SK-N-SH (cell line): ENCODE measurements at regions not wholly inside any gene's neighbourhood (a gene's known extent, or its start where the extent isn't known, plus 50 kb on each side); places are given as distances from the start of the nearest gene placed in this dataset.

Experiments used
- CTCF ChIA-PET: fragments of 300-600, 350-600 bp; formaldehyde crosslinking; extraction: SDS; loops from one replicate; lab custom pipeline; 2021; lab: Yijun Ruan, JAX
- POLR2A ChIA-PET: fragments of 350-600 bp; sonication (Branson Sonifier 250); formaldehyde crosslinking; extraction: SDS; loops from one replicate; lab custom pipeline; 2020; ENCODE audit warnings: antibody characterized with exemption, inconsistent platforms; lab: Yijun Ruan, JAX
- DNase-seq: peaks from one replicate; pipeline ENCODE4 v3.0.0; 2012
- H2AFZ ChIP-seq: fragments of 200-600 bp; sonication (generic); 2 replicates; pipeline ENCODE4 v1.8.1; 2016; ENCODE audit warnings: antibody characterized with exemption, mild to moderate bottlenecking, low read depth
- H3F3A ChIP-seq: fragments of 200-600 bp; sonication (generic); replicated peaks from 2 replicates; pipeline ENCODE3; 2016; ENCODE audit warnings: antibody characterized with exemption, mild to moderate bottlenecking; ENCODE audit not compliant: insufficient read depth
- H3K27ac ChIP-seq, 2 experiments: fragments of 200-500 bp in 1 of 2; fragments of 200-600 bp in 1 of 2; sonication (Bioruptor generic) in 1 of 2; sonication (generic), shearing (Covaris generic) in 1 of 2; 2 replicates each; pipeline versions ENCODE4 v1.5.1 to v1.6.1; 2014 to 2016; ENCODE audit warnings: low read depth in 2 of 2, inconsistent platforms in 1 of 2, low read length in 1 of 2, mild to moderate bottlenecking in 1 of 2, mixed read lengths in 1 of 2
- H3K27me3 ChIP-seq: fragments of 200-600 bp; sonication (generic), shearing (Covaris generic); 2 replicates; pipeline ENCODE4 v1.6.1; 2016; ENCODE audit warnings: mixed run types; ENCODE audit not compliant: insufficient read depth
- H3K36me3 ChIP-seq, 2 experiments: fragments of 200-500 bp in 1 of 2; fragments of 200-600 bp in 1 of 2; sonication (Bioruptor generic) in 1 of 2; sonication (generic) in 1 of 2; replicated peaks in 1 of 2; 2 replicates each; pipeline versions ENCODE3 to v1.5.1; 2014 to 2016; ENCODE audit warnings: low read length in 1 of 2, mild to moderate bottlenecking in 1 of 2; ENCODE audit not compliant: insufficient read depth in 2 of 2, control insufficient read depth in 1 of 2
- H3K4me1 ChIP-seq, 2 experiments: fragments of 200-500 bp in 1 of 2; fragments of 200-600 bp in 1 of 2; sonication (Bioruptor generic) in 1 of 2; sonication (generic), shearing (Covaris generic) in 1 of 2; 2 replicates each; pipeline versions ENCODE4 v1.5.1 to v1.6.1; 2014 to 2016; ENCODE audit warnings: low read depth in 1 of 2, low read length in 1 of 2, mixed run types in 1 of 2; ENCODE audit not compliant: insufficient read depth in 2 of 2, control insufficient read depth in 1 of 2
- H3K4me2 ChIP-seq: fragments of 200-600 bp; sonication (generic), shearing (Covaris generic); 2 replicates; pipeline ENCODE4 v1.6.1; 2017; ENCODE audit warnings: mixed run types
- H3K4me3 ChIP-seq, 2 experiments: fragments of 200-500 bp in 1 of 2; fragments of 200-600 bp in 1 of 2; sonication (Bioruptor generic) in 1 of 2; sonication (generic), shearing (Covaris generic) in 1 of 2; 2 replicates each; pipeline versions ENCODE4 v1.5.1 to v1.8.1; 2014 to 2016; ENCODE audit warnings: low read depth in 2 of 2, inconsistent platforms in 1 of 2, low read length in 1 of 2, mild to moderate bottlenecking in 1 of 2, mixed read lengths in 1 of 2, moderate library complexity in 1 of 2
- H3K79me2 ChIP-seq: fragments of 200-600 bp; sonication (generic); 2 replicates; pipeline ENCODE4 v1.8.1; 2017; ENCODE audit warnings: mild to moderate bottlenecking; ENCODE audit not compliant: insufficient read depth
- H3K9ac ChIP-seq: fragments of 200-600 bp; sonication (generic); 2 replicates; pipeline ENCODE4 v1.6.1; 2017; ENCODE audit warnings: mixed run types
- H3K9me2 ChIP-seq: fragments of 200-600 bp; sonication (generic); 2 replicates; pipeline ENCODE4 v1.6.1; 2017; ENCODE audit warnings: mixed run types
- H3K9me3 ChIP-seq: fragments of 200-600 bp; sonication (generic); 2 replicates; pipeline ENCODE4 v1.6.1; 2017; ENCODE audit warnings: mixed run types, mild to moderate bottlenecking, moderate library complexity
- H4K20me1 ChIP-seq: fragments of 200-600 bp; sonication (generic); 2 replicates; pipeline ENCODE4 v1.6.1; 2017; ENCODE audit warnings: mild to moderate bottlenecking, mixed run types; ENCODE audit not compliant: insufficient read depth
- FOXJ3 ChIP-seq: sonication (generic); formaldehyde crosslinking; IDR thresholded peaks from 2 replicates; pipeline ENCODE4 v1.5.1; 2020; ENCODE audit warnings: mild to moderate bottlenecking, missing genetic modification reagents
- JUND ChIP-seq: IDR thresholded peaks from 2 replicates; pipeline ENCODE4 v1.4.0; 2012
- MEF2A ChIP-seq: IDR thresholded peaks from 2 replicates; pipeline ENCODE4 v1.4.0; 2012; ENCODE audit warnings: low read depth, borderline replicate concordance
- PBX3 ChIP-seq: IDR thresholded peaks from 2 replicates; pipeline ENCODE4; 2012
- POLR2AphosphoS5 ChIP-seq: IDR thresholded peaks from 2 replicates; pipeline ENCODE4 v1.6.1; 2012; ENCODE audit warnings: low read depth, low read length
- REST ChIP-seq: IDR thresholded peaks from 2 replicates; pipeline ENCODE4 v1.6.1; 2012; ENCODE audit warnings: mild to moderate bottlenecking, low read depth, low read length, moderate library complexity
- RFX5 ChIP-seq: IDR thresholded peaks from 2 replicates; pipeline ENCODE4 v1.6.1; 2012; ENCODE audit warnings: mild to moderate bottlenecking, improper control_type of control experiment, low read length
- SMC3 ChIP-seq: IDR thresholded peaks from 2 replicates; pipeline ENCODE4 v1.6.1; 2012; ENCODE audit warnings: low read depth, low read length, improper control_type of control experiment
- TAF1 ChIP-seq: IDR thresholded peaks from 2 replicates; pipeline ENCODE4 v1.6.1; 2012; ENCODE audit warnings: low read depth, mild to moderate bottlenecking, low read length, moderate library complexity, borderline replicate concordance
- USF2 ChIP-seq: fragments of 150-350 bp; IDR thresholded peaks from 2 replicates; pipeline ENCODE4 v1.6.1; 2017; ENCODE audit warnings: antibody characterized with exemption, low read length, low read depth, borderline replicate concordance
- ZBTB33 ChIP-seq: IDR thresholded peaks from 2 replicates; pipeline ENCODE4 v1.4.0; 2012; ENCODE audit warnings: low read depth, borderline replicate concordance
- WGBS: methylation state at CpG from one replicate; pipeline ENCODE4 v1.1.6; 2017; ENCODE audit warnings: low lambda C conversion rate; 5-methylcytosine and 5-hydroxymethylcytosine counted together
- TF ChIP-seq, protein P1 (sequence below): fragments of 150-350 bp; IDR thresholded peaks from 2 replicates; pipeline ENCODE4 v1.6.1; 2016; ENCODE audit warnings: mild to moderate bottlenecking, low read depth, low read length

GRCh38 chr7:12898004-12898403 is 210.6 kb downstream of the ARL4A start:
- no peaks in the 10 kb centered on the region for H3F3A ChIP-seq
- no peak overlapping the region for H2AFZ ChIP-seq
- no peaks in the 10 kb centered on the region for H3K79me2 ChIP-seq
- no peaks in the 10 kb centered on the region for H4K20me1 ChIP-seq
- H3K9ac ChIP-seq, result no peak overlapping the region
- DNase-seq, result no peak
- H3K36me3 ChIP-seq, result no peaks in the 10 kb centered on the region
- no peaks in the 10 kb centered on the region for H3K9me2 ChIP-seq
- WGBS, result 51% methylated on average over 2 of the region's 2 CpGs
- ChIA-PET CTCF (no interaction called here), POLR2A (no interaction called here)
- H3K4me2 ChIP-seq, result no peak overlapping the region
- no peak overlapping the region for H3K4me3 ChIP-seq
- no peak overlapping the region for H3K27ac ChIP-seq
- no peaks in the 10 kb centered on the region for H3K27me3 ChIP-seq
- no peaks in the 10 kb centered on the region; a peak in 1 of 4 replicates for H3K4me1 ChIP-seq
- H3K9me3 ChIP-seq, result no peaks in the 10 kb centered on the region
- TF ChIP-seq PBX3 (no peak), REST (peak; percentile 85), POLR2AphosphoS5 (no peak), FOXJ3 (CRISPR knock-in tag) (no peak)
- TF ChIP-seq, protein P1, sequence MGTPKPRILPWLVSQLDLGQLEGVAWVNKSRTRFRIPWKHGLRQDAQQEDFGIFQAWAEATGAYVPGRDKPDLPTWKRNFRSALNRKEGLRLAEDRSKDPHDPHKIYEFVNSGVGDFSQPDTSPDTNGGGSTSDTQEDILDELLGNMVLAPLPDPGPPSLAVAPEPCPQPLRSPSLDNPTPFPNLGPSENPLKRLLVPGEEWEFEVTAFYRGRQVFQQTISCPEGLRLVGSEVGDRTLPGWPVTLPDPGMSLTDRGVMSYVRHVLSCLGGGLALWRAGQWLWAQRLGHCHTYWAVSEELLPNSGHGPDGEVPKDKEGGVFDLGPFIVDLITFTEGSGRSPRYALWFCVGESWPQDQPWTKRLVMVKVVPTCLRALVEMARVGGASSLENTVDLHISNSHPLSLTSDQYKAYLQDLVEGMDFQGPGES, result no peak

DNA sequence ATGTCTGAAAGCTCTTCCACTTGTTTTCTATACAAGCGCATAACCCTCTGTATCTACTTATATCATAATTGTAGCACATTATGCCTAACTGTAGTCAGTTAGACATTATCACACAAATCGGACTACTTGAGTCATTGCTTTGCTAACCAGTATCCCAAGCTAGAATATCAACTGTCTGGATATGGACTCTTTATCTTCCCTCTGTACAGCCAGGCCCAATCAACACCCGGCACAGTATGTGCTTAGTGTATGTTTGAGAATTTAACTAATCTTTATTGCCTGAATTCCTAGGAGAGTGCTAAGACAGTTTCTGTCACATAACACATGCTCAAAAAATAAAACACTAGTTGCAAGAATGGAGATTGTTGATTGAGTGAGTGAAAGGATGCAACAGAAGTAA is 211.2 kb downstream of the ARL4A start:
- Histone ChIP-seq H3K36me3 (no peaks in the 10 kb centered on the region), H2AFZ (no peak overlapping the region), H3K9me2 (no peaks in the 10 kb centered on the region), H3K27ac (no peak overlapping the region), H3F3A (no peaks in the 10 kb centered on the region), H3K4me1 (no peaks in the 10 kb centered on the region; a peak in 1 of 4 replicates), H3K79me2 (no peaks in the 10 kb centered on the region), H4K20me1 (no peaks in the 10 kb centered on the region), H3K9me3 (no peaks in the 10 kb centered on the region), H3K4me2 (no peak overlapping the region), H3K27me3 (no peaks in the 10 kb centered on the region), H3K9ac (no peak overlapping the region), H3K4me3 (no peak overlapping the region)
- POLR2A ChIA-PET, result no interaction called here
- WGBS, result 55% methylated on average over 3 of the region's 3 CpGs
- TF ChIP-seq JUND (no peak), USF2 (no peak), PBX3 (no peak), TAF1 (no peak), RFX5 (no peak), MEF2A (no peak), ZBTB33 (no peak), SMC3 (no peak)
- no peak for DNase-seq
- CTCF ChIA-PET, result no interaction called here
